ENCODE measurements at regions not wholly inside any gene's neighbourhood (a gene's known extent, or its start where the extent isn't known, plus 50 kb on each side); places are given as distances from the start of the nearest gene placed in this dataset.

GRCh38 chr1:5012249-5012648 is 357.8 kb downstream of the AJAP1 start:
- WGBS, 2 donors: 77 to 81% methylated on average over 3 of the region's 3 CpGs
- H3K4me3 ChIP-seq (ENCODE audit: low read depth, poor library complexity, severe bottlenecking): no peak overlapping the region

GRCh38 chr1:5010656-5011055 is 356.2 kb downstream of the AJAP1 start:
- TF ChIP-seq CTCF (IDR thresholded peaks at IDR 0.05) (no peak), POLR2A (IDR thresholded peaks at IDR 0.05) (no peak)
- DNase-seq (ENCODE audit: low spot score in 2 of 2): no peak
- H3K4me3 ChIP-seq (ENCODE audit: low read depth, poor library complexity, severe bottlenecking): no peak overlapping the region
- 76 to 83% methylated on average over 8 of the region's 8 CpGs for WGBS, 2 donors
- intact Hi-C loops (cut with DNase I; ENCODE audit: low total_unique reads): no loop called here

More at GRCh38 chr1:5012249-5012648, 357.8 kb downstream of the AJAP1 start:
- DNase-seq (ENCODE audit: low spot score in 2 of 2): no peak
- no peak for TF ChIP-seq POLR2A (IDR thresholded peaks at IDR 0.05)
- TF ChIP-seq CTCF (IDR thresholded peaks at IDR 0.05): no peak
- intact Hi-C loops (cut with DNase I; ENCODE audit: low total_unique reads): no loop called here

- DNase-seq (ENCODE audit: low spot score in 2 of 2): no peak
- H3K4me3 ChIP-seq (ENCODE audit: low read depth, poor library complexity, severe bottlenecking): no peak overlapping the region
- WGBS, 2 donors: 66 to 72% methylated on average over 4 of the region's 4 CpGs
- TF ChIP-seq CTCF (IDR thresholded peaks at IDR 0.05): no peak
- TF ChIP-seq POLR2A (IDR thresholded peaks at IDR 0.05): no peak
- intact Hi-C loops (cut with DNase I; ENCODE audit: low total_unique reads): no loop called here
Observed at GRCh38 chr1:5010236-5010635, 355.8 kb downstream of the AJAP1 start.

- WGBS, 2 donors: 45 to 53% methylated on average over 6 to 7 of the region's 7 CpGs
- H3K4me3 ChIP-seq (ENCODE audit: low read depth, poor library complexity, severe bottlenecking): no peak overlapping the region
- DNase-seq (ENCODE audit: low spot score in 2 of 2): no peak
- intact Hi-C loops (cut with DNase I; ENCODE audit: low total_unique reads): no loop called here
- TF ChIP-seq POLR2A (IDR thresholded peaks at IDR 0.05) (no peak), CTCF (IDR thresholded peaks at IDR 0.05) (no peak)
Observed at GRCh38 chr1:5009376-5010065, 355.1 kb downstream of the AJAP1 start.

GRCh38 chr1:5005171-5005570 is 350.8 kb downstream of the AJAP1 start:
- TF ChIP-seq POLR2A (IDR thresholded peaks at IDR 0.05) (no peak), CTCF (IDR thresholded peaks at IDR 0.05) (no peak)
- intact Hi-C loops (cut with DNase I; ENCODE audit: low total_unique reads): no loop called here
- DNase-seq (ENCODE audit: low spot score in 2 of 2): no peak
- 76 to 83% methylated on average over 6 of the region's 6 CpGs for WGBS, 2 donors
- no peak overlapping the region for H3K4me3 ChIP-seq (ENCODE audit: low read depth, poor library complexity, severe bottlenecking)

- DNase-seq (ENCODE audit: low spot score in 2 of 2): no peak
- H3K4me3 ChIP-seq (ENCODE audit: low read depth, poor library complexity, severe bottlenecking): no peak overlapping the region
- TF ChIP-seq CTCF (IDR thresholded peaks at IDR 0.05): no peak
- TF ChIP-seq POLR2A (IDR thresholded peaks at IDR 0.05): no peak
- 66 to 78% methylated on average over 2 of the region's 2 CpGs for WGBS, 2 donors
- intact Hi-C loops (cut with DNase I; ENCODE audit: low total_unique reads): no loop called here
Observed at GRCh38 chr1:5002676-5003075, 348.3 kb downstream of the AJAP1 start.

Measured in lower leg skin (tissue), 4 donors.